Endothelial cell of umbilical vein (primary cell): ENCODE measurements at regions not wholly inside any gene's neighbourhood (a gene's known extent, or its start where the extent isn't known, plus 50 kb on each side); places are given as distances from the start of the nearest gene placed in this dataset.

ENCODE experiments used
- BruUV-seq: library from RNA; stranded (reverse); fragments of 400-500 nt; replicated peaks from 2 replicates; lab custom pipeline; 2021; lab: Mats Ljungman, UMichigan
- CTCF ChIA-PET: fragments of 300-600, 350-600 bp; sonication (Branson Sonifier 250); formaldehyde crosslinking; loops from one replicate; lab custom pipeline; 2021; ENCODE audit warnings: antibody characterized with exemption, inconsistent platforms; lab: Charles Lee
- POLR2A ChIA-PET: fragments of 300-600, 350-600 bp; sonication (Branson Sonifier 250); formaldehyde crosslinking; loops from one replicate; lab custom pipeline; 2021; ENCODE audit warnings: antibody characterized with exemption, inconsistent platforms; lab: Charles Lee
- DNase-seq: peaks from one replicate; pipeline ENCODE4 v3.0.0-alpha.2; 2011; ENCODE audit warnings: low read depth, low spot score
- FAIRE-seq: peaks from 2 replicates; lab custom pipeline; 2011; peaks lifted over from hg19 to GRCh38; lab: Jason Lieb, UNC
- H2AFZ ChIP-seq: 2 replicates; pipeline ENCODE4 v1.6.0; 2012; ENCODE audit warnings: low read depth, low read length, control low read depth, inconsistent platforms
- H3K27ac ChIP-seq: 2 replicates; pipeline ENCODE4 v1.5.1; 2011; ENCODE audit warnings: low read depth, mild to moderate bottlenecking, control low read depth, low read length, moderate library complexity; ENCODE audit not compliant: insufficient read depth
- H3K27me3 ChIP-seq, 2 experiments: 2 replicates each; pipeline versions ENCODE4 v1.6.0 to v1.6.1; 2011; ENCODE audit warnings: low read length in 2 of 2, mixed read lengths in 1 of 2; ENCODE audit not compliant: control insufficient read depth in 2 of 2, insufficient read depth in 2 of 2
- H3K36me3 ChIP-seq, 2 experiments: 2 replicates in 1 of 2; 3 replicates in 1 of 2; pipeline ENCODE4 v1.5.1; 2011; ENCODE audit warnings: low read length in 2 of 2, mild to moderate bottlenecking in 1 of 2, moderate library complexity in 1 of 2; ENCODE audit not compliant: control insufficient read depth in 2 of 2, insufficient read depth in 2 of 2; ENCODE audit errors: extremely low read depth in 1 of 2
- H3K4me1 ChIP-seq: 3 replicates; pipeline ENCODE4 v1.5.1; 2011; ENCODE audit warnings: mild to moderate bottlenecking, low read length; ENCODE audit not compliant: control insufficient read depth, insufficient read depth; ENCODE audit errors: extremely low read depth
- H3K4me2 ChIP-seq: 2 replicates; pipeline ENCODE4 v1.6.1; 2011; ENCODE audit warnings: low read length, control low read depth, mixed read lengths; ENCODE audit not compliant: insufficient read depth
- H3K4me3 ChIP-seq, 3 experiments: fragments of 200-600 bp in 1 of 3; sonication (generic), shearing (Covaris generic) in 1 of 3; replicated peaks in 1 of 3; 2 replicates each; pipeline ENCODE4 v1.5.1; 2011 to 2016; ENCODE audit warnings: control low read depth in 3 of 3, low read length in 3 of 3, mild to moderate bottlenecking in 2 of 3, inconsistent platforms in 1 of 3, low read depth in 1 of 3, moderate library complexity in 1 of 3; ENCODE audit not compliant: insufficient read depth in 1 of 3
- H3K79me2 ChIP-seq: 2 replicates; pipeline ENCODE4 v1.6.0; 2012; ENCODE audit warnings: low read length, inconsistent platforms; ENCODE audit not compliant: control insufficient read depth, insufficient read depth
- H3K9ac ChIP-seq: replicated peaks from 2 replicates; pipeline ENCODE3; 2011; ENCODE audit warnings: low read length, control low read depth; ENCODE audit not compliant: insufficient read depth; ENCODE audit errors: extremely low read depth
- H3K9me1 ChIP-seq: replicated peaks from 3 replicates; pipeline ENCODE4 v1.6.0; 2011; ENCODE audit warnings: mild to moderate bottlenecking, low read length; ENCODE audit not compliant: control insufficient read depth, insufficient read depth; ENCODE audit errors: extremely low read depth
- H3K9me3 ChIP-seq: replicated peaks from 2 replicates; pipeline ENCODE4 v1.5.1; 2012; ENCODE audit warnings: low read length, inconsistent platforms; ENCODE audit not compliant: control insufficient read depth, insufficient read depth
- H4K20me1 ChIP-seq: replicated peaks from 2 replicates; pipeline ENCODE3; 2011; ENCODE audit warnings: mild to moderate bottlenecking, low read length; ENCODE audit not compliant: control insufficient read depth, insufficient read depth; ENCODE audit errors: extremely low read depth
- EZH2 ChIP-seq: IDR thresholded peaks from 2 replicates; pipeline ENCODE4 v1.6.1; 2012; ENCODE audit warnings: borderline replicate concordance, low read depth, mild to moderate bottlenecking, moderate library complexity, low read length, inconsistent platforms; ENCODE audit not compliant: severe bottlenecking
- FOS ChIP-seq: IDR thresholded peaks from 2 replicates; pipeline ENCODE4 v1.6.1; 2011; ENCODE audit warnings: mild to moderate bottlenecking, low read length, moderate library complexity, borderline replicate concordance; ENCODE audit not compliant: insufficient read depth
- JUN ChIP-seq: IDR thresholded peaks from 2 replicates; pipeline ENCODE4 v1.6.1; 2011; ENCODE audit warnings: borderline replicate concordance, low read depth; ENCODE audit not compliant: insufficient read length, insufficient read depth
- MAX ChIP-seq: IDR thresholded peaks from 2 replicates; pipeline ENCODE4 v1.6.1; 2011; ENCODE audit not compliant: insufficient read depth, insufficient read length
- MYC ChIP-seq: IDR thresholded peaks from one replicate; pipeline ENCODE4 v1.6.1; 2011; ENCODE audit warnings: mild to moderate bottlenecking, low read depth, low read length
- POLR2A ChIP-seq: IDR thresholded peaks from 2 replicates; pipeline ENCODE4 v1.6.1; 2012; ENCODE audit warnings: low read depth, mild to moderate bottlenecking, control low read depth, low read length
- POLR2AphosphoS5 ChIP-seq: IDR thresholded peaks from 2 replicates; pipeline ENCODE4 v1.6.1; 2012; ENCODE audit warnings: low read depth, mild to moderate bottlenecking, control low read depth, low read length, moderate library complexity; ENCODE audit not compliant: insufficient read depth
- dilution Hi-C: fragments of 300-500 bp; cut with MboI; formaldehyde crosslinking; loops from one replicate; pipeline ENCODE4 v1.15.0; 2019; ENCODE audit warnings: low sequenced_read_pairs; ENCODE audit not compliant: extremely low pct_ligation_motif_present
- intact Hi-C: fragments of 100-400 bp; cut with micrococcal nuclease; formaldehyde crosslinking; loops from one replicate; pipeline ENCODE4 v1.10.0; 2022

- no peak overlapping the region for H3K27ac ChIP-seq
- POLR2A ChIA-PET: no interaction called here
- TF ChIP-seq FOS (no peak), MAX (no peak), POLR2AphosphoS5 (no peak), EZH2 (no peak), JUN (no peak), MYC (no peak), POLR2A (no peak)
- no peak overlapping the region for H2AFZ ChIP-seq
- no peaks in the 10 kb centered on the region for H3K9me1 ChIP-seq
- H3K4me1 ChIP-seq: no peaks in the 10 kb centered on the region
- H3K36me3 ChIP-seq: no peaks in the 10 kb centered on the region
- H3K9ac ChIP-seq: no peak overlapping the region
- no peak for DNase-seq
- no peaks in the 10 kb centered on the region for H4K20me1 ChIP-seq
- BruUV-seq: no TSS peak
- no peaks in the 10 kb centered on the region for H3K9me3 ChIP-seq
- dilution Hi-C loops (no loop called here), intact Hi-C loops (no loop called here)
- no peak for FAIRE-seq
- H3K4me2 ChIP-seq: no peak overlapping the region
- H3K79me2 ChIP-seq: no peaks in the 10 kb centered on the region
- CTCF ChIA-PET: interaction anchor here (1.5 to 2.3 kb wide), 2 partner anchors 9 to 1103 kb away, joined by 4 to 9 read pairs; no protein-coding TSS in a partner anchor
- no peak overlapping the region for H3K4me3 ChIP-seq
- no peaks in the 10 kb centered on the region for H3K27me3 ChIP-seq
Measured at GRCh38 chr6:86859513-86859912, 77.8 kb upstream of the HTR1E start.

GRCh38 chr6:86858970-86859369, 78.4 kb upstream of the HTR1E start:
- no TSS peak for BruUV-seq
- dilution Hi-C loops (no loop called here), intact Hi-C loops (no loop called here)
- Histone ChIP-seq H4K20me1 (no peaks in the 10 kb centered on the region), H3K27me3 (no peaks in the 10 kb centered on the region), H3K36me3 (no peaks in the 10 kb centered on the region), H3K9me1 (no peaks in the 10 kb centered on the region), H3K9ac (no peak overlapping the region), H3K9me3 (no peaks in the 10 kb centered on the region), H3K79me2 (no peaks in the 10 kb centered on the region), H2AFZ (no peak overlapping the region), H3K4me2 (no peak overlapping the region), H3K4me1 (no peaks in the 10 kb centered on the region), H3K27ac (no peak overlapping the region), H3K4me3 (no peak overlapping the region)
- TF ChIP-seq FOS (no peak), JUN (no peak)
- DNase-seq (no peak), FAIRE-seq (no peak)
- ChIA-PET POLR2A (no interaction called here), CTCF (interaction anchor here (1.5 to 2.3 kb wide), 2 partner anchors 10 to 1102 kb away, joined by 4 to 9 read pairs; no protein-coding TSS in a partner anchor)
